K562 (cell line): ENCODE measurements at regions not wholly inside any gene's neighbourhood (a gene's known extent, or its start where the extent isn't known, plus 50 kb on each side); places are given as distances from the start of the nearest gene placed in this dataset.

ENCODE experiments used
- ATAC-seq: fragments of 200-7000 bp; cut with Tn5 transposase; 3 replicates; pipeline ENCODE4 v1.9.1; 2020; ENCODE audit warnings: moderate library complexity
- BruUV-seq: library from RNA; stranded (reverse); fragments of 400-500 nt; replicated peaks from 2 replicates; lab custom pipeline; 2021; lab: Mats Ljungman, UMichigan
- CTCF ChIA-PET: fragments of 300-600 bp; formaldehyde crosslinking; extraction: SDS; loops from one replicate; lab custom pipeline; 2021; ENCODE audit warnings: low intra/inter-chr PET ratio; lab: Yijun Ruan, JAX
- POLR2A ChIA-PET: fragments of 300-600, 350-650 bp; sonication (Branson Sonifier 250); formaldehyde crosslinking; extraction: SDS; loops from one replicate; lab custom pipeline; 2021; ENCODE audit warnings: antibody characterized with exemption, inconsistent platforms; lab: Yijun Ruan, JAX
- DNase-seq, 4 experiments: peaks; one replicate each; pipeline versions ENCODE4 v3.0.0 to v3.0.0-alpha.2; 2011 to 2018; ENCODE audit warnings: low spot score in 3 of 4, mixed read lengths in 3 of 4; ENCODE audit errors: extremely low read depth in 1 of 4
- FAIRE-seq: peaks from 2 replicates; lab custom pipeline; 2011; peaks lifted over from hg19 to GRCh38; lab: Jason Lieb, UNC
- H2AFZ ChIP-seq: 2 replicates; pipeline ENCODE4 v1.6.0; 2011; ENCODE audit warnings: low read depth, low read length, control low read depth, inconsistent platforms
- H3K27ac ChIP-seq: fragments of 200-600 bp; 3 replicates; pipeline ENCODE4 v1.8.0; 2011; ENCODE audit warnings: low read depth, mild to moderate bottlenecking, control low read depth, inconsistent platforms, low read length, moderate library complexity, mixed read lengths; ENCODE audit errors: extremely low read depth
- H3K27me3 ChIP-seq, 2 experiments: fragments of 300-600 bp in 1 of 2; 2 replicates in 1 of 2; 3 replicates in 1 of 2; pipeline versions ENCODE4 v1.6.0 to v1.8.0; 2011; ENCODE audit warnings: inconsistent platforms in 2 of 2, low read length in 2 of 2, mild to moderate bottlenecking in 1 of 2, mixed read lengths in 1 of 2, moderate library complexity in 1 of 2; ENCODE audit not compliant: control insufficient read depth in 2 of 2, insufficient read depth in 2 of 2
- H3K36me3 ChIP-seq: fragments of 300-600 bp; 3 replicates; pipeline ENCODE4 v1.8.0; 2011; ENCODE audit warnings: mild to moderate bottlenecking, low read length, inconsistent platforms; ENCODE audit not compliant: control insufficient read depth, insufficient read depth
- H3K4me1 ChIP-seq, 2 experiments: fragments of 200-600 bp in 1 of 2; replicated peaks in 1 of 2; 2 replicates in 1 of 2; 3 replicates in 1 of 2; pipeline versions ENCODE4 v1.5.1 to v1.8.0; 2011; ENCODE audit warnings: inconsistent platforms in 2 of 2, low read length in 2 of 2, mild to moderate bottlenecking in 1 of 2, mixed read lengths in 1 of 2, moderate library complexity in 1 of 2; ENCODE audit not compliant: control insufficient read depth in 2 of 2, insufficient read depth in 2 of 2
- H3K4me2 ChIP-seq: 2 replicates; pipeline ENCODE4 v1.6.1; 2011; ENCODE audit warnings: low read length, control low read depth, inconsistent platforms, mixed read lengths; ENCODE audit not compliant: insufficient read depth
- H3K4me3 ChIP-seq: fragments of 200-600 bp; sonication (generic), shearing (Covaris generic); 2 replicates; pipeline ENCODE4 v1.5.1; 2016; ENCODE audit warnings: control low read depth, inconsistent platforms
- H3K79me2 ChIP-seq: fragments of 200-600 bp; 3 replicates; pipeline ENCODE4 v1.8.0; 2011; ENCODE audit warnings: low read length, inconsistent platforms; ENCODE audit not compliant: control insufficient read depth, insufficient read depth
- H3K9ac ChIP-seq, 2 experiments: 2 replicates each; pipeline versions ENCODE4 v1.6.0 to v1.6.1; 2011; ENCODE audit warnings: low read depth in 2 of 2, low read length in 2 of 2, control low read depth in 1 of 2, inconsistent platforms in 1 of 2, mild to moderate bottlenecking in 1 of 2, mixed read lengths in 1 of 2; ENCODE audit not compliant: insufficient read depth in 1 of 2
- H3K9me1 ChIP-seq: one replicate; pipeline ENCODE4 v1.6.0; 2011; ENCODE audit warnings: inconsistent platforms, mild to moderate bottlenecking, low read length, moderate library complexity; ENCODE audit not compliant: control insufficient read depth, insufficient read depth
- H3K9me3 ChIP-seq: replicated peaks from 2 replicates; pipeline ENCODE4 v1.5.1; 2011; ENCODE audit warnings: low read depth, low read length, inconsistent platforms; ENCODE audit not compliant: control insufficient read depth, insufficient read depth
- H4K20me1 ChIP-seq: replicated peaks from 2 replicates; pipeline ENCODE4 v1.6.1; 2011; ENCODE audit warnings: low read length, inconsistent platforms, mixed read lengths; ENCODE audit not compliant: control insufficient read depth, insufficient read depth
- ARID2 ChIP-seq: fragments of 450-650 bp; IDR thresholded peaks from 2 replicates; pipeline ENCODE4 v1.6.1; 2017; ENCODE audit warnings: antibody characterized with exemption, mild to moderate bottlenecking
- EP400 ChIP-seq: fragments of 450-650 bp; IDR thresholded peaks from 2 replicates; pipeline ENCODE4 v1.6.1; 2017; ENCODE audit warnings: antibody characterized with exemption, mild to moderate bottlenecking, moderate library complexity
- ESRRA ChIP-seq: fragments of 450-650 bp; IDR thresholded peaks from 2 replicates; pipeline ENCODE4 v1.6.1; 2014; ENCODE audit warnings: low read depth, mild to moderate bottlenecking, moderate library complexity, borderline replicate concordance
- HDAC2 ChIP-seq: fragments of 450-650 bp; IDR thresholded peaks from 2 replicates; pipeline ENCODE4 v1.6.1; 2016; ENCODE audit warnings: mild to moderate bottlenecking
- IRF2 ChIP-seq: sonication (generic); formaldehyde crosslinking; IDR thresholded peaks from 2 replicates; pipeline ENCODE4 v1.8.1; 2022; ENCODE audit warnings: mild to moderate bottlenecking, missing genetic modification reagents
- KAT8 ChIP-seq: fragments of 450-650 bp; IDR thresholded peaks from 2 replicates; pipeline ENCODE4 v1.6.1; 2016; ENCODE audit warnings: low read depth, mild to moderate bottlenecking
- MTA3 ChIP-seq: fragments of 450-650 bp; formaldehyde crosslinking; IDR thresholded peaks from 2 replicates; pipeline ENCODE4 v1.6.1; 2017; ENCODE audit warnings: mild to moderate bottlenecking, borderline replicate concordance
- NCOA4 ChIP-seq: fragments of 450-650 bp; IDR thresholded peaks from 2 replicates; pipeline ENCODE4 v1.6.1; 2018; ENCODE audit warnings: mild to moderate bottlenecking; ENCODE audit not compliant: partially characterized antibody
- RBM14 ChIP-seq: fragments of 200-400 bp; formaldehyde crosslinking; IDR thresholded peaks from 2 replicates; pipeline ENCODE4 v1.6.1; 2018; ENCODE audit warnings: low read depth, mild to moderate bottlenecking, low read length, moderate library complexity, borderline replicate concordance; ENCODE audit not compliant: insufficient read depth
- ZKSCAN1 ChIP-seq: fragments of 150-350 bp; IDR thresholded peaks from 2 replicates; pipeline ENCODE4 v1.6.1; 2016; ENCODE audit warnings: low read depth, low read length
- ZNF133 ChIP-seq: fragments of 250-450 bp; sonication (Bioruptor Pico); IDR thresholded peaks from 2 replicates; pipeline ENCODE4 v1.4.0; 2020; ENCODE audit warnings: mild to moderate bottlenecking
- ZNF140 ChIP-seq: fragments of 250-450 bp; sonication (Bioruptor Pico); IDR thresholded peaks from 2 replicates; pipeline ENCODE4 v1.8.0; 2021; ENCODE audit warnings: moderate library complexity, mild to moderate bottlenecking, inconsistent platforms
- ZNF444 ChIP-seq: fragments of 250-450 bp; sonication (Bioruptor Pico); IDR thresholded peaks from 2 replicates; pipeline ENCODE4 v1.4.0; 2020; ENCODE audit warnings: mild to moderate bottlenecking, moderate library complexity
- ZNF512 ChIP-seq: IDR thresholded peaks from 2 replicates; pipeline ENCODE4 v1.6.1; 2016; ENCODE audit warnings: missing genetic modification characterization, missing compliant biosample characterization
- ZNF75A ChIP-seq: fragments of 450-650 bp; formaldehyde crosslinking; IDR thresholded peaks from 2 replicates; pipeline ENCODE4 v1.4.0; 2020; ENCODE audit warnings: mild to moderate bottlenecking
- ZSCAN32 ChIP-seq: fragments of 450-650 bp; formaldehyde crosslinking; IDR thresholded peaks from 2 replicates; pipeline ENCODE4 v1.4.0; 2020; ENCODE audit warnings: mild to moderate bottlenecking, moderate library complexity
- in situ Hi-C: fragments of 300-500 bp; cut with MboI; formaldehyde crosslinking; loops from 4 replicates; pipeline ENCODE4 v1.15.0; 2018; ENCODE audit warnings: inconsistent platforms, mixed read lengths
- intact Hi-C: fragments of 100-400 bp; cut with micrococcal nuclease; formaldehyde crosslinking; loops from 2 replicates; pipeline ENCODE4 v1.14.2; 2022
- TF ChIP-seq, protein P1 (sequence below): fragments of 250-450 bp; sonication (Bioruptor Pico); IDR thresholded peaks from 2 replicates; pipeline ENCODE4 v1.9.0; 2021; ENCODE audit warnings: mild to moderate bottlenecking, inconsistent platforms
- TF ChIP-seq, protein P2 (sequence below): fragments of 450-650 bp; IDR thresholded peaks from one replicate; pipeline ENCODE4 v1.6.1; 2018; ENCODE audit warnings: mild to moderate bottlenecking, moderate library complexity; ENCODE audit not compliant: partially characterized antibody
- TF ChIP-seq, protein P3 (sequence below): sonication (generic); formaldehyde crosslinking; IDR thresholded peaks from 2 replicates; pipeline ENCODE4 v1.9.0; 2022; ENCODE audit warnings: mild to moderate bottlenecking, missing genetic modification reagents
- TF ChIP-seq, protein P4 (sequence below): fragments of 250-450 bp; sonication (Bioruptor Pico); IDR thresholded peaks from 2 replicates; pipeline ENCODE4 v1.9.0; 2021; ENCODE audit warnings: mild to moderate bottlenecking

GRCh38 chr14:66341239-66341638 is 144.9 kb upstream of the CCDC196 start:
- H3K4me1 ChIP-seq, result no peaks in the 10 kb centered on the region
- ChIA-PET POLR2A (no interaction called here), CTCF (no interaction called here)
- no peak overlapping the region for H3K27ac ChIP-seq
- no peak for DNase-seq
- H3K36me3 ChIP-seq, result no peaks in the 10 kb centered on the region
- H3K9me3 ChIP-seq, result no peaks in the 10 kb centered on the region
- intact Hi-C loops (no loop called here), in situ Hi-C loops (no loop called here)
- H3K4me3 ChIP-seq, result no peak overlapping the region
- H3K9me1 ChIP-seq, result no peaks in the 10 kb centered on the region
- no peaks in the 10 kb centered on the region for H3K79me2 ChIP-seq
- H3K9ac ChIP-seq, result no peak overlapping the region
- TF ChIP-seq ZNF133 (CRISPR knock-in tag), result no peak
- TF ChIP-seq ZNF444 (CRISPR knock-in tag), result no peak
- TF ChIP-seq ZSCAN32 (CRISPR knock-in tag), result no peak
- TF ChIP-seq ZNF512, result no peak
- TF ChIP-seq ESRRA, result no peak
- no peak for TF ChIP-seq IRF2
- TF ChIP-seq HDAC2, result no peak
- TF ChIP-seq, protein P1, sequence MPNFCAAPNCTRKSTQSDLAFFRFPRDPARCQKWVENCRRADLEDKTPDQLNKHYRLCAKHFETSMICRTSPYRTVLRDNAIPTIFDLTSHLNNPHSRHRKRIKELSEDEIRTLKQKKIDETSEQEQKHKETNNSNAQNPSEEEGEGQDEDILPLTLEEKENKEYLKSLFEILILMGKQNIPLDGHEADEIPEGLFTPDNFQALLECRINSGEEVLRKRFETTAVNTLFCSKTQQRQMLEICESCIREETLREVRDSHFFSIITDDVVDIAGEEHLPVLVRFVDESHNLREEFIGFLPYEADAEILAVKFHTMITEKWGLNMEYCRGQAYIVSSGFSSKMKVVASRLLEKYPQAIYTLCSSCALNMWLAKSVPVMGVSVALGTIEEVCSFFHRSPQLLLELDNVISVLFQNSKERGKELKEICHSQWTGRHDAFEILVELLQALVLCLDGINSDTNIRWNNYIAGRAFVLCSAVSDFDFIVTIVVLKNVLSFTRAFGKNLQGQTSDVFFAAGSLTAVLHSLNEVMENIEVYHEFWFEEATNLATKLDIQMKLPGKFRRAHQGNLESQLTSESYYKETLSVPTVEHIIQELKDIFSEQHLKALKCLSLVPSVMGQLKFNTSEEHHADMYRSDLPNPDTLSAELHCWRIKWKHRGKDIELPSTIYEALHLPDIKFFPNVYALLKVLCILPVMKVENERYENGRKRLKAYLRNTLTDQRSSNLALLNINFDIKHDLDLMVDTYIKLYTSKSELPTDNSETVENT (CRISPR knock-in tag), result no peak
- TF ChIP-seq MTA3, result no peak
- TF ChIP-seq ZNF140 (CRISPR knock-in tag), result no peak
- TF ChIP-seq ARID2, result no peak
- TF ChIP-seq, protein P2, sequence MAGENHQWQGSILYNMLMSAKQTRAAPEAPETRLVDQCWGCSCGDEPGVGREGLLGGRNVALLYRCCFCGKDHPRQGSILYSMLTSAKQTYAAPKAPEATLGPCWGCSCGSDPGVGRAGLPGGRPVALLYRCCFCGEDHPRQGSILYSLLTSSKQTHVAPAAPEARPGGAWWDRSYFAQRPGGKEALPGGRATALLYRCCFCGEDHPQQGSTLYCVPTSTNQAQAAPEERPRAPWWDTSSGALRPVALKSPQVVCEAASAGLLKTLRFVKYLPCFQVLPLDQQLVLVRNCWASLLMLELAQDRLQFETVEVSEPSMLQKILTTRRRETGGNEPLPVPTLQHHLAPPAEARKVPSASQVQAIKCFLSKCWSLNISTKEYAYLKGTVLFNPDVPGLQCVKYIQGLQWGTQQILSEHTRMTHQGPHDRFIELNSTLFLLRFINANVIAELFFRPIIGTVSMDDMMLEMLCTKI, result no peak
- TF ChIP-seq, protein P3, sequence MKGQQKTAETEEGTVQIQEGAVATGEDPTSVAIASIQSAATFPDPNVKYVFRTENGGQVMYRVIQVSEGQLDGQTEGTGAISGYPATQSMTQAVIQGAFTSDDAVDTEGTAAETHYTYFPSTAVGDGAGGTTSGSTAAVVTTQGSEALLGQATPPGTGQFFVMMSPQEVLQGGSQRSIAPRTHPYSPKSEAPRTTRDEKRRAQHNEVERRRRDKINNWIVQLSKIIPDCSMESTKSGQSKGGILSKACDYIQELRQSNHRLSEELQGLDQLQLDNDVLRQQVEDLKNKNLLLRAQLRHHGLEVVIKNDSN, result no peak
- TF ChIP-seq, protein P4, sequence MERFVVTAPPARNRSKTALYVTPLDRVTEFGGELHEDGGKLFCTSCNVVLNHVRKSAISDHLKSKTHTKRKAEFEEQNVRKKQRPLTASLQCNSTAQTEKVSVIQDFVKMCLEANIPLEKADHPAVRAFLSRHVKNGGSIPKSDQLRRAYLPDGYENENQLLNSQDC (CRISPR knock-in tag), result no peak
- no peak for TF ChIP-seq ZKSCAN1
- TF ChIP-seq EP400, result no peak
- no peak for TF ChIP-seq NCOA4
- TF ChIP-seq KAT8, result no peak
- no peak for TF ChIP-seq ZNF75A (CRISPR knock-in tag)
- TF ChIP-seq RBM14, result no peak
- TF ChIP-seq, all 486 proteins: peak for 0
- Histone ChIP-seq H4K20me1 (no peaks in the 10 kb centered on the region), H3K4me2 (no peak overlapping the region), H2AFZ (no peak overlapping the region), H3K27me3 (no peaks in the 10 kb centered on the region)
- BruUV-seq, result no TSS peak
- ATAC-seq, result no peak
- FAIRE-seq, result no peak
